ENCODE measurements at regions not wholly inside any gene's neighbourhood (a gene's known extent, or its start where the extent isn't known, plus 50 kb on each side); places are given as distances from the start of the nearest gene placed in this dataset.

DNA sequence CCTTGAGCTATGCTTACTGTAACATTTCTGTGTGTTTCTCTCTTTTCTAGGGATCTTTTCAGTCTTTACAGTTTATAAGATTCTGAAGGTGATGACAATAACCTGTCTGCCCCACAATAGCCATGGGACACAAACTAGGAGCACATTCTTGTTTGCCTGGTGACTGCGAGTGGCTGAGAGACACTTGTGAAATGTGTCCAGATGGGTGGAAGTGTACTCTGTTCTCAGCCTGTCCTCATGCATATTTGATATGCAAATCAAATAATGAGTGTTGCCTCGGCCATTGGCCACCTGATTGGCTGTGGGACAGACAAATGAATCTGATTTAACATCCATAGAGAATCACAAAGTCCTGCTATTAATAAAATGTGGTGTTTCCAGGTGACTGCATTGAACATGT is 246.2 kb downstream of the HNMT start:
- TF ChIP-seq POLR2AphosphoS5 (IDR thresholded peaks at IDR 0.05; ENCODE audit: low read depth, low read length) (no peak), TAF1 (IDR thresholded peaks at IDR 0.05; ENCODE audit: borderline replicate concordance, low read depth, low read length) (no peak), POLR2A (IDR thresholded peaks at IDR 0.05; ENCODE audit: low read depth, low read length) (no peak)
- FAIRE-seq, result no peak
- DNase-seq (ENCODE audit: insufficient read length), result no peak

DNA sequence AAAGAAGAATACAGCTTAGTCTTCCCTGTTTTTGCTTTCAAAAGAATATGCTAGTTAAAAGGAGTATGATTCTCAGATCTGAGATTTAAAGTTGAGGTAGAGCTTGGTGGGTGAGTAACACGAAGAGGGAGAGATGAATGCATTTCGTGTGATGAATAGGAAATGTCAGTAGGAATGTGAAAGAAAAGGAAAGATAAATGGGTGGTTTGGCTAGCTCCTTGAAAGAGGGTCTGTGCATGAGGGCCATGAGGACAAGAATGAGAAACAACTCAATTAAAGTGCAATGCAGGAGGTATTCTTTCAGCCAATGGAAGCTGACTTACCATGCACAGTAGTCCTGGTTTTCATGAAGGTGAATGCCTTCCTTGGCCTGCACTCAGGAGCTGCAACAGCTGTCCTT is 248.2 kb downstream of the HNMT start:
- FAIRE-seq (no peak), DNase-seq (ENCODE audit: insufficient read length) (no peak)
- TF ChIP-seq POLR2AphosphoS5 (IDR thresholded peaks at IDR 0.05; ENCODE audit: low read depth, low read length) (no peak), TAF1 (IDR thresholded peaks at IDR 0.05; ENCODE audit: borderline replicate concordance, low read depth, low read length) (no peak), POLR2A (IDR thresholded peaks at IDR 0.05; ENCODE audit: low read depth, low read length) (no peak)

DNA sequence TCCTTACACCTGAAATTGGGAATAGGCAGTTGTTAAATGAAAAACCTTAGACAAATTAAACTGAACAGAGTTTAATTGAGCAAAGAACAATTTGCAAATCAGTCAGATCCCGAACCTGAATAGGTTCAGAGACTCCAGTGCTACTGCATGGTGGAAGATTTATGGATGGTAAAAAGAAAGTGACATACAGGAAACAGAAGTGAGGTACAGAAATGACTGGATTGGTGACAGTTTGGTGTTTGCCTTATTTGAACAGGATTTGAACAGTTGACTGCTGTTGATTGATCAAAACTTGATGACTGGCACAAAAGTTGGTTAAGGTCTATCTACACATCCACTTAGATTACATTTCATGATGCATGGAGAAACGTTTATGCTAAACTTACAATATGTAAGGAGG is 248.8 kb downstream of the HNMT start:
- FAIRE-seq (no peak), DNase-seq (ENCODE audit: insufficient read length) (no peak)
- TF ChIP-seq TAF1 (IDR thresholded peaks at IDR 0.05; ENCODE audit: borderline replicate concordance, low read depth, low read length), result no peak
- TF ChIP-seq POLR2AphosphoS5 (IDR thresholded peaks at IDR 0.05; ENCODE audit: low read depth, low read length), result no peak
- TF ChIP-seq POLR2A (IDR thresholded peaks at IDR 0.05; ENCODE audit: low read depth, low read length), result no peak

DNA sequence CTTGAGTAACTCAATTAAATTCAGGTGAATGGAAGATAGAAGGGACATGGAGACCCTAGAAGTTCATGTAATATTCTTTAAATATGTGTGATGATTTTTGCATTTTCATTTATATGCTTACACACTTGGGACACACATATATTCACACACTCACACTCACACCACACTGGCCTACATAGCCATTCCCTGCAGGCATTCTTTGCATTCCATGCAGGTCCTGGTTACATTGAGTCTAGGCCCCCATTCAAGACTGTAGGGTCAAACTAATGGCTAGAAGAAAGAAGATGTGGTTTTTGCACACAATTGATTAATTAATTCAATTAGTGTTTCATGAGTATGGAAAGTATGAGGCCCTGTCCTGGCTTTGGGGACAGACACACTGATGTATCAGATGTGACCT is 249.4 kb downstream of the HNMT start:
- no peak for FAIRE-seq
- no peak for TF ChIP-seq POLR2A (IDR thresholded peaks at IDR 0.05; ENCODE audit: low read depth, low read length)
- TF ChIP-seq POLR2AphosphoS5 (IDR thresholded peaks at IDR 0.05; ENCODE audit: low read depth, low read length), result no peak
- TF ChIP-seq TAF1 (IDR thresholded peaks at IDR 0.05; ENCODE audit: borderline replicate concordance, low read depth, low read length), result no peak
- no peak for DNase-seq (ENCODE audit: insufficient read length)

DNA sequence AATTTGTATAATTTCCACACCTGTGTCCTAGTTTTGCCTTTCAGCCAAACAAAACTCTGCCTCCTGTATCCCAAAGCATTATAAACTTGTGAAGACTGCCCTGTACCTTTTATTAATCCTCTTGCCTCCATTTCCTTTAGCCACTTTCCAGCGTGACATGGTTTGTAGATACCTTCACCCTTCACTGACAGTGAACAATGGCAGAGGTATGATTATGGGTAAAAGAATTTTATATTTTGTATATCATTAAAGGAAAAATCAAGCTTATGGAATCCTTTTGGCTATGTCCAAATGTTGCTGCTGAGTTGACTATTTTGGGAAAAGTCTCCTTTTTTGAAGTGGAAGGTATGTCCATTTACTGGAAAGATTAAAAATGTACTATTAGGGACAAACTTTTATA is 251.7 kb downstream of the HNMT start:
- TF ChIP-seq POLR2AphosphoS5 (IDR thresholded peaks at IDR 0.05; ENCODE audit: low read depth, low read length), result no peak
- no peak for TF ChIP-seq TAF1 (IDR thresholded peaks at IDR 0.05; ENCODE audit: borderline replicate concordance, low read depth, low read length)
- no peak for TF ChIP-seq POLR2A (IDR thresholded peaks at IDR 0.05; ENCODE audit: low read depth, low read length)
- FAIRE-seq (no peak), DNase-seq (ENCODE audit: insufficient read length) (no peak)

DNA sequence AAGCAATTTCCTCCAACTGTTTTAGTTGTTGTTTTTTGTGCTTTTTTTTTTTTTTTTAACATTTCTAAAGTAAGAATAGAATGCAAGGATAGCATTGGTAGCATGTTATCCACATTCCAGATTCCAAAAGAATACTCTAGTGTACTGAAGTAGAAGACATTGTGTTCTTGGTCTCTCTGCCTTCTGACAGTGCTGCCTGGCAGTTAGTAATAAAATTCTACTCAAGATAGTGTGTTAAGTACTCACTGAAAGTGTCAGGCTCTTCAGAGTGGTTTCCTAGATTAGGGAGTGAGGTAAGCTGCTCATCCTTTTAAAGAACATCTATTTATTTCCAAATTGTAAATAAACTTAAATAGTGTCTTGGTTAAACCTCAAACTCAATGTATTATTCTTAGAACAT is 253.7 kb downstream of the HNMT start:
- TF ChIP-seq TAF1 (IDR thresholded peaks at IDR 0.05; ENCODE audit: borderline replicate concordance, low read depth, low read length), result no peak
- TF ChIP-seq POLR2AphosphoS5 (IDR thresholded peaks at IDR 0.05; ENCODE audit: low read depth, low read length), result no peak
- no peak for TF ChIP-seq POLR2A (IDR thresholded peaks at IDR 0.05; ENCODE audit: low read depth, low read length)
- DNase-seq (ENCODE audit: insufficient read length) (no peak), FAIRE-seq (no peak)

DNA sequence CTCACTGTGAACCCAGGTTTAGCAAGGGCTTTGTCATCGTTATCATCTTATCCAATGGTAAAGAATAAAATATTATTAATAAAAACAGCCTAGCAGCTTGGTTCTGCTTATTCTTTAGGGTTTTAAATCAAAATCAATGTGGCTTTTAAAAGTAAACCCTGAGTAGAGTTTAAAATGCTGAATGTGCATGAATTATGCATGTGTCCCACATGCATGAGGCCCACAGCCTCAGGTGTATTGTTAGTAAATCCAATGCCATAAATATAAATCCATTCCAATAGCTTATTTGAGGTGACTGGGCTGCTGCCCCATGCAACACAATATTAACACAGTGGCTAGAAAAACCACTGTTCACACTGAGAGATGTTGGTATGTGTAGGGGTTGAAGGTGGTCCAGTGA is 254.1 kb downstream of the HNMT start:
- DNase-seq (ENCODE audit: insufficient read length), result no peak
- no peak for FAIRE-seq
- TF ChIP-seq TAF1 (IDR thresholded peaks at IDR 0.05; ENCODE audit: borderline replicate concordance, low read depth, low read length) (no peak), POLR2A (IDR thresholded peaks at IDR 0.05; ENCODE audit: low read depth, low read length) (no peak), POLR2AphosphoS5 (IDR thresholded peaks at IDR 0.05; ENCODE audit: low read depth, low read length) (no peak)

DNA sequence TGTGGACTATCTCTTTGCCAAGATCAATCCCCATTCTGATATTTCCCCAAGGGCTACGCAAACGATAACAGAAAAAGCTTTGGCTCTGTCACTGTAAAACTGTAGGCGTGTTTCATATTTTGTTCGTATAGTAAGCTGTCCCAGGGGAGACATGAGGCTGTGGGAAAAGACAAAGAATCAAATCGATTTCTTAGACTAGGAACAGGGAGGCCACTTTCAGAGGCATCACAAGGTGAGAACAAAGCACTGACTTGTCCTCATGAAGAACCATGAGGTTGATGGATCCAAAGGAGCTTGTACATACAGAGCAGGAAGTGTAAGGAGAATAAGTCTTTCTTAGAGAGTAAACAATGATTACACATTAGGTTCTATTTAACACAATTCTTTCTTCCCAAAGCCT is 255.7 kb downstream of the HNMT start:
- DNase-seq (ENCODE audit: insufficient read length) (no peak), FAIRE-seq (no peak)
- TF ChIP-seq POLR2AphosphoS5 (IDR thresholded peaks at IDR 0.05; ENCODE audit: low read depth, low read length) (no peak), TAF1 (IDR thresholded peaks at IDR 0.05; ENCODE audit: borderline replicate concordance, low read depth, low read length) (no peak), POLR2A (IDR thresholded peaks at IDR 0.05; ENCODE audit: low read depth, low read length) (no peak)

DNA sequence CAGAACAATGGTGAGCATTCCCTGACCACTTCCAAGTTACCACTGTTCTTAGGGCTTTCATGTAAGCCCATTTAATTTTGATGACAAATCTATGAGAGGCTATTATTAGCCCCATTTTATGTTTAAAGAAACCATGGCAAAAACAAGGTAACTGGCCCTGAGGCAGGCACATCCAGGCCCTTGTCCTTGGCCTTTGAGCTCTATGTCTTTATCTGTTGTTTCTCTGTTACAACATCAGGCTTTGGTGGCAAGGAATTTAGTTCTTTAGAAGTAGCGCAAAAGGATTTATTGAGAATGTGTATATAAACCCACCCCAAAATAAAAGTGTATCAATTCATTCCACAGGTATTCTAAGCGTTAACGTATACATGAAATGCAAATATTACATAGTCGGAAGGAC is 257.1 kb downstream of the HNMT start:
- FAIRE-seq, result no peak
- TF ChIP-seq TAF1 (IDR thresholded peaks at IDR 0.05; ENCODE audit: borderline replicate concordance, low read depth, low read length), result no peak
- no peak for TF ChIP-seq POLR2AphosphoS5 (IDR thresholded peaks at IDR 0.05; ENCODE audit: low read depth, low read length)
- no peak for TF ChIP-seq POLR2A (IDR thresholded peaks at IDR 0.05; ENCODE audit: low read depth, low read length)
- DNase-seq (ENCODE audit: insufficient read length), result no peak

DNA sequence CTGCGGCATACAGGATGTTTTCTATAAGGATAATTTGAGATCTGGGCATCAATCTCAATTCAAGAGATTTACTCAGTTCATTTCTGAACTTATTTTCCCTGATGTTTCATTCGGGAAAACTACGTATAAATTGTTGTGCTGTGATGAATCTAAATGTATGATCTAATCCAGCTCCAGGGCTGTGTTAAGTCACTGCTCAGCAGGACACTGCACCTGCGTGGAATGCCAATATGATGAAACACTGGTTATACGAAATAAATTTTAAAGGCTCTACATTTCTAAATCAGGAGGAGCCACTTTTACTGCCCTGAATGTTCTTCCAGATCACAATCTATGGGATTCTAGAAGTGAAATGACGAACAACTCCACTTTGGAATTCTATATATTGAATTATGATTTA is 259.0 kb downstream of the HNMT start:
- TF ChIP-seq POLR2AphosphoS5 (IDR thresholded peaks at IDR 0.05; ENCODE audit: low read depth, low read length), result no peak
- TF ChIP-seq TAF1 (IDR thresholded peaks at IDR 0.05; ENCODE audit: borderline replicate concordance, low read depth, low read length), result no peak
- no peak for TF ChIP-seq POLR2A (IDR thresholded peaks at IDR 0.05; ENCODE audit: low read depth, low read length)
- FAIRE-seq (no peak), DNase-seq (ENCODE audit: insufficient read length) (no peak)

DNA sequence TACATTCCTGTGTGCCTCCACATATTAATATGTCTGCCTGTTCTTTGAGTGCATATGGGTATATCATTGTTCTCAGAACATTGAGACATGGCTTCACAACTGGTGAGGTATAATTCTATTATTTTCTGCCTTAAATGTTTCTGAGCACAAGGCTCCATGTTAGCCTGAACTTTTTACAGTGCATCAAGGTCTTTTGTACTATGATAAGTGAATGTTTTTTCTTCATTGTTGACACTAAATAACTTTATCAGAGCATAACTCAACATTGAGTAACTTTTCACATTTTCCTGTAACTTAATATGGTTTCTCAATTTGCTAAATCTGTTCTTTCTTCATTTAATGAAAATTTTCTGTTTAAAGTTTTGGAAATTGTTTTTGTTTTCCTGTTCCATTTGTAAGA is 262.9 kb downstream of the HNMT start:
- no peak for FAIRE-seq
- no peak for TF ChIP-seq TAF1 (IDR thresholded peaks at IDR 0.05; ENCODE audit: borderline replicate concordance, low read depth, low read length)

DNA sequence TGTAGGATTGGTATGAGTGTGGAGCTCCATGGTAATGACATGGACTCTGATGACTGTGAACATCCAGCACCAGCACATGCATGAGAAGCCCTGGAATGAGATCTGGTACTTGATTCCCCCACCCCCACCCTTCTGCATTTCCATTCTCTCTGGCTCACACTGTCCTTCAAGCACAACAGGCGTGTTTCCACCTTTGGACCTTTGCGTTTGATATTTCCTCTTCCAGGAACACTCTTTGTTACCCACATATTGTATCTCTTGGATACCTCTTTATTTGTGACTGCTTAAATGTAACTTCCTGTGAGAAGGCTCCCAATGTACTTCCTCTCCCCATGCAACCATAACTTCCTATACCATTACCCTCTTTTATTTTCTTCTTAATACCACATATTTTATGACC is 263.8 kb downstream of the HNMT start:
- no peak for FAIRE-seq
- TF ChIP-seq TAF1 (IDR thresholded peaks at IDR 0.05; ENCODE audit: borderline replicate concordance, low read depth, low read length), result no peak
- no peak for TF ChIP-seq POLR2AphosphoS5 (IDR thresholded peaks at IDR 0.05; ENCODE audit: low read depth, low read length)
- no peak for TF ChIP-seq POLR2A (IDR thresholded peaks at IDR 0.05; ENCODE audit: low read depth, low read length)
- no peak for DNase-seq (ENCODE audit: insufficient read length)

More for the DNA sequence above, 262.9 kb downstream of the HNMT start:
- DNase-seq (ENCODE audit: insufficient read length), result no peak

DNA sequence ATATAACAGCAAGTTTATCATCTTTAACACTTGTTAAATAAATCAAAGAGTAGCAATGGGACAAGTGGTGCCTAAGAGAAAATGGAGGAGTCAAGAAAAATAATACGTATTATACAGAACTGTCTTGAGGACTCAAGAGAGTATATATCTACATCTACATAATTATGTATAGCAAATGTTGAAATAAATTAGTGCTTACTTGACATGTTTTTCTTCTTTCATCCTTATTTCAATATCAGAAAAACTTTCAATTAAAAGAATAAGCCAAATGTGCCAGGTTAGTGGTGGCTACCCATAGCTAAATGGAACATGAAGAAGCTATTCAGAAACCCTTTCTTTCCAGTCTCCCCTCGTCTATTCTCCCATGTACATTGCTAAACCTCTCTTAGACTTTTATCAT is 267.3 kb upstream of the SPOPL start:
- no peak for DNase-seq (ENCODE audit: insufficient read length)
- FAIRE-seq, result no peak
- TF ChIP-seq TAF1 (IDR thresholded peaks at IDR 0.05; ENCODE audit: borderline replicate concordance, low read depth, low read length), result no peak
- TF ChIP-seq POLR2AphosphoS5 (IDR thresholded peaks at IDR 0.05; ENCODE audit: low read depth, low read length), result no peak
- TF ChIP-seq POLR2A (IDR thresholded peaks at IDR 0.05; ENCODE audit: low read depth, low read length), result no peak

Measured in GM12892 (cell line).